DMS114 treated with DMSO at 0.1 percent for 48 hours (cell line): ENCODE measurements at regions not wholly inside any gene's neighbourhood (a gene's known extent, or its start where the extent isn't known, plus 50 kb on each side); places are given as distances from the start of the nearest gene placed in this dataset.
"Not testable (repeated sequence)": the region's sequence is repeated elsewhere in the genome, so short reads cannot be mapped to it uniquely, and the experiment has no call there.

Experiments used
- DNase-seq: peaks from one replicate; lab custom pipeline; 2025; ENCODE audit not compliant: unreplicated experiment; lab: John Stamatoyannopoulos, UW

- no peak for DNase-seq
Observed at GRCh38 chr6:8875986-8876385, 440.6 kb upstream of the SLC35B3 start.

- DNase-seq: no peak
Observed at GRCh38 chr6:8872589-8872988, 437.2 kb upstream of the SLC35B3 start.

- DNase-seq: no peak
Observed at GRCh38 chr6:8865451-8865850, 430.1 kb upstream of the SLC35B3 start.

GRCh38 chr6:8860671-8861070, 425.3 kb upstream of the SLC35B3 start:
- no peak for DNase-seq

GRCh38 chr6:8859501-8859900, 424.2 kb upstream of the SLC35B3 start:
- DNase-seq: no peak

- no peak for DNase-seq
Observed at GRCh38 chr6:8858854-8859331, 423.5 kb upstream of the SLC35B3 start.

- no peak for DNase-seq
Observed at GRCh38 chr6:8857160-8857559, 421.8 kb upstream of the SLC35B3 start.

GRCh38 chr6:8855411-8855810, 420.1 kb upstream of the SLC35B3 start:
- DNase-seq: no peak

- DNase-seq: no peak
Observed at GRCh38 chr6:8852332-8852731, 417.0 kb upstream of the SLC35B3 start.

- DNase-seq: not testable (repeated sequence)
Observed at GRCh38 chr6:8846680-8847079, 411.3 kb upstream of the SLC35B3 start.

GRCh38 chr6:8845690-8846089, 410.3 kb upstream of the SLC35B3 start:
- no peak for DNase-seq

GRCh38 chr6:8844968-8845367, 409.6 kb upstream of the SLC35B3 start:
- no peak for DNase-seq

GRCh38 chr6:8839626-8840025, 404.3 kb upstream of the SLC35B3 start:
- DNase-seq: no peak

- no peak for DNase-seq
Observed at GRCh38 chr6:8837343-8837742, 402.0 kb upstream of the SLC35B3 start.

GRCh38 chr6:8832695-8833094, 397.4 kb upstream of the SLC35B3 start:
- not testable (repeated sequence) for DNase-seq

- DNase-seq: no peak
Observed at GRCh38 chr6:8831366-8832152, 396.2 kb upstream of the SLC35B3 start.

GRCh38 chr6:8830794-8831193, 395.4 kb upstream of the SLC35B3 start:
- DNase-seq: no peak

- no peak for DNase-seq
Observed at GRCh38 chr6:8829796-8830195, 394.5 kb upstream of the SLC35B3 start.

GRCh38 chr6:8829296-8829695, 394.0 kb upstream of the SLC35B3 start:
- DNase-seq: no peak

GRCh38 chr6:8828376-8828775, 393.0 kb upstream of the SLC35B3 start:
- no peak for DNase-seq

GRCh38 chr6:8825726-8826125, 390.4 kb upstream of the SLC35B3 start:
- DNase-seq: no peak

- DNase-seq: no peak
Observed at GRCh38 chr6:8821981-8822381, 386.6 kb upstream of the SLC35B3 start.

- no peak for DNase-seq
Observed at GRCh38 chr6:8820313-8820712, 385.0 kb upstream of the SLC35B3 start.
